ENCODE measurements at regions not wholly inside any gene's neighbourhood (a gene's known extent, or its start where the extent isn't known, plus 50 kb on each side); places are given as distances from the start of the nearest gene placed in this dataset.

DNA sequence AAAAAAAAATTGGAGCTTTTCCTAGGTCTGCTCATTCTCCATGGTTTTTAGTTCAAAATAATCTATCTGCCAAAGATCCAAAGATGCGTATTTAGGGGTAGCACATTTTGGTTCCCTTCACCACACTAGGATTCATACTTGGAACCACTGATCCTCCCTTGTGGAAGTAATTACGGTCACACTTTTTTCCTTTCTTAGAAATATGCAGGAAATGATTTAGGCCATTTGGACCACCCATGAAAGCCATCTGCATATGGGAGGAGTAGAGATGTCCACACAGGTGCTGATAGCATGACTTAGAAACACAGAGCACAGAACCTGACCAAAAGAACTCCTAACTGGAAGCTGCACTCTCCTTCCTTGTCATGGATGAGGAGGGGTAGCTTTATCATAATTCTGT is 105.9 kb upstream of the RAI14 start:
- DNase-seq (ENCODE audit: low spot score) = no peak
- no peak for TF ChIP-seq CTCF (conservative IDR thresholded peaks at IDR 0.05; ENCODE audit: low read depth)
- no peak overlapping the region for H3K27ac ChIP-seq
- ChIA-PET CTCF (interaction anchor here (0.6 kb wide), 2 partner anchors 150 to 411 kb away, joined by 5 to 7 read pairs; no protein-coding TSS in a partner anchor), POLR2A (ENCODE audit: low non-redundant PET) (no interaction called here)

GRCh38 chr5:34550964-34551363 is 105.2 kb upstream of the RAI14 start:
- ChIA-PET CTCF (no interaction called here), POLR2A (ENCODE audit: low non-redundant PET) (no interaction called here)
- H3K27ac ChIP-seq = no peak overlapping the region
- DNase-seq (ENCODE audit: low spot score) = no peak
- TF ChIP-seq CTCF (conservative IDR thresholded peaks at IDR 0.05; ENCODE audit: low read depth) = no peak

DNA sequence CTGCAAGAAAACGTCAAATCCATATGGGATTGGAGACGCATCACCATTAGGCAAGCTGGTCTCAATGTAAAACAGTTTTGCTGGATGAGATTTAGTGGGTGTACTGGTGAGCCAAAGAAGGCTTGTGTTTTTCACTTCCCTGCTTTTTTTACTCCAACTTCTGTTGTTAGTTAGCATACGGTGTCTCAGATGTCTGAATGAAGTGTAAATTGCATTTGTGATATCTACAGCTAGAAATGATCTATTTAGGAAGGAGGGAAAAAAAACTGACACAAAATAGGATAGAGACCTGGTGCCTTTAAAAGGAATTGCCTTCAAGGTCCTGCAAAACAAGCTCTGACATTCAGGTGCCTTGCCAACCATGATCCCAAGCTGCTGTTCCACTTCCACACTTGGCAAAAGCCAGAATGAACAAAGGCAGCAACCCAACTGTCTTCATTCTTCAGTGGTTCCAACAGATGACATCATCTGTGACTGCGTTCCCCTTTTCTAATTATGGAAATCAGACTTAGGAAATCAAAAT is 104.2 kb upstream of the RAI14 start:
- no peak overlapping the region for H3K27ac ChIP-seq
- no peak for DNase-seq (ENCODE audit: low spot score)
- TF ChIP-seq CTCF (conservative IDR thresholded peaks at IDR 0.05; ENCODE audit: low read depth) = no peak
- CTCF ChIA-PET = no interaction called here
- POLR2A ChIA-PET (ENCODE audit: low non-redundant PET) = no interaction called here

DNA sequence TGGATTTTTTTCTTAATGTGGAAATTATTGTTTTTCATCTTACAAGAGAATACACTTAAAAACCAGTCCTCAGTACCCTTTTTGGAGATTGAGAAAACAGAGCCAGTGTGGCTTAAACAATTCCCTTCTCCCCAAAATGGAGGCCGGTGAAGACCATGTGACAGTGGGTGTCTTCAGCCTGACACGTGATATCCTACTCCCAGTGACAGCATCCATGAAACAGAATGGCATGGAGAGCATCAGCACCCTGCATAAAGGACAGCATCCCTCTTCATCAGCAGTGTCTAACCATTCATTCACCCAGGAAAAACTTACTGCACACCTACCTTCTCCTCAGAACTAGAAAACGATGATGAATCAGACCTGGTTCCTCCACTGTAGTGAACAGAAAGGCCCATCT is 103.4 kb upstream of the RAI14 start:
- TF ChIP-seq CTCF (conservative IDR thresholded peaks at IDR 0.05; ENCODE audit: low read depth) = no peak
- ChIA-PET POLR2A (ENCODE audit: low non-redundant PET) (no interaction called here), CTCF (no interaction called here)
- no peak overlapping the region for H3K27ac ChIP-seq
- DNase-seq (ENCODE audit: low spot score) = no peak

DNA sequence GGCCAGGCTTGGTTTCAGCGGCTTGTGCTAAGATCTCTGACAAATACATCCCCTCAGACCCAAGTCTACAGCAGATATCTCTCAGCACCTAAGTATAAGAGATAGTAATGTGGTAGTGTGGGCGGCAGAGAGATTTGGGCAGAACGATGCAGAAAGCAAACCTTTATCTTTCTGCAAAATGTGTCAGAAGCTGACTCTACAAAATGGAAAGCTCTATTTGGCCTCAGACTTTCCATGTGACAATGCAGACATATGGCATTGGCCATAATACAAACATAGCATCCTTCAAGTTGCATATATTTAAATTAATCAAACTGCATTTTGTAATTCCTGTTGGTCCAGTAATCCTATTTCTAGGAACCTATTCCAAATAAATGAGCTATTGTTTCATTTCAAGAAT is 102.5 kb upstream of the RAI14 start:
- TF ChIP-seq CTCF (conservative IDR thresholded peaks at IDR 0.05; ENCODE audit: low read depth) = no peak
- H3K27ac ChIP-seq = no peak overlapping the region
- POLR2A ChIA-PET (ENCODE audit: low non-redundant PET) = no interaction called here
- no peak for DNase-seq (ENCODE audit: low spot score)
- CTCF ChIA-PET = interaction anchor here (0.5 kb wide), 1 partner anchor 344 kb away, joined by 3 read pairs; no protein-coding TSS in a partner anchor

- no peak for TF ChIP-seq CTCF (conservative IDR thresholded peaks at IDR 0.05; ENCODE audit: low read depth)
- ChIA-PET POLR2A (ENCODE audit: low non-redundant PET) (no interaction called here), CTCF (no interaction called here)
- H3K27ac ChIP-seq = no peak overlapping the region
- no peak for DNase-seq (ENCODE audit: low spot score)
Measured at GRCh38 chr5:34554641-34555040, 101.5 kb upstream of the RAI14 start.

All from RWPE1 (cell line).